ENCODE measurements at regions not wholly inside any gene's neighbourhood (a gene's known extent, or its start where the extent isn't known, plus 50 kb on each side); places are given as distances from the start of the nearest gene placed in this dataset.

GRCh38 chr17:64767269-64767997 lies 105.3 kb upstream of the SMURF2 start:
- TF ChIP-seq CTCF (IDR thresholded peaks at IDR 0.05; ENCODE audit: control insufficient read depth, insufficient read depth, low read depth, low read length, missing control alignments) = no peak
- H3K4me3 ChIP-seq (ENCODE audit: control insufficient read depth, low read depth, low read length) = no peak overlapping the region
- DNase-seq (ENCODE audit: low read depth) = no peak

GRCh38 chr17:64765191-64765889 lies 103.2 kb upstream of the SMURF2 start:
- no peak for TF ChIP-seq CTCF (IDR thresholded peaks at IDR 0.05; ENCODE audit: control insufficient read depth, insufficient read depth, low read depth, low read length, missing control alignments)
- no peak for DNase-seq (ENCODE audit: low read depth)
- no peak overlapping the region for H3K4me3 ChIP-seq (ENCODE audit: control insufficient read depth, low read depth, low read length)

- no peak overlapping the region for H3K4me3 ChIP-seq (ENCODE audit: control insufficient read depth, low read depth, low read length)
- DNase-seq (ENCODE audit: low read depth) = no peak
- TF ChIP-seq CTCF (IDR thresholded peaks at IDR 0.05; ENCODE audit: control insufficient read depth, insufficient read depth, low read depth, low read length, missing control alignments) = no peak
These were observed 89.0 kb upstream of the SMURF2 start for GRCh38 chr17:64750891-64751677.

GRCh38 chr17:64750478-64750877 lies 88.4 kb upstream of the SMURF2 start:
- no peak for TF ChIP-seq CTCF (IDR thresholded peaks at IDR 0.05; ENCODE audit: control insufficient read depth, insufficient read depth, low read depth, low read length, missing control alignments)
- no peak overlapping the region for H3K4me3 ChIP-seq (ENCODE audit: control insufficient read depth, low read depth, low read length)
- DNase-seq (ENCODE audit: low read depth) = no peak

GRCh38 chr17:64749306-64749705 lies 87.2 kb upstream of the SMURF2 start:
- no peak for DNase-seq (ENCODE audit: low read depth)
- H3K4me3 ChIP-seq (ENCODE audit: control insufficient read depth, low read depth, low read length) = no peak overlapping the region
- no peak for TF ChIP-seq CTCF (IDR thresholded peaks at IDR 0.05; ENCODE audit: control insufficient read depth, insufficient read depth, low read depth, low read length, missing control alignments)

GRCh38 chr17:64747938-64748540 lies 85.9 kb upstream of the SMURF2 start:
- DNase-seq (ENCODE audit: low read depth) = no peak
- H3K4me3 ChIP-seq (ENCODE audit: control insufficient read depth, low read depth, low read length) = no peak overlapping the region
- no peak for TF ChIP-seq CTCF (IDR thresholded peaks at IDR 0.05; ENCODE audit: control insufficient read depth, insufficient read depth, low read depth, low read length, missing control alignments)

Measured in AG09309 (cell line).